Neural cell (in vitro differentiated cells): ENCODE measurements at regions not wholly inside any gene's neighbourhood (a gene's known extent, or its start where the extent isn't known, plus 50 kb on each side); places are given as distances from the start of the nearest gene placed in this dataset.

Experiments
- H2AFZ ChIP-seq: fragments of 200-600, 300-800 bp; sonication (generic), shearing (Covaris generic); 2 replicates; pipeline ENCODE4 v1.6.0; 2014; ENCODE audit warnings: low read depth, mild to moderate bottlenecking, antibody characterized with exemption, low read length, moderate library complexity
- H3F3A ChIP-seq: fragments of 200-600 bp; shearing (Covaris generic); 2 replicates; pipeline ENCODE4 v1.6.1; 2016; ENCODE audit warnings: mild to moderate bottlenecking, moderate library complexity, mixed read lengths, antibody characterized with exemption, low read length; ENCODE audit not compliant: insufficient read depth, poor library complexity, severe bottlenecking
- H3K27ac ChIP-seq: fragments of 200-600, 300-800 bp; sonication (generic), shearing (Covaris generic); 2 replicates; pipeline ENCODE4 v1.5.1; 2014; ENCODE audit warnings: mild to moderate bottlenecking, low read length, moderate library complexity
- H3K27me3 ChIP-seq: fragments of 300-800, 200-600 bp; sonication (generic), shearing (Covaris generic); 2 replicates; pipeline ENCODE4 v1.6.0; 2014; ENCODE audit warnings: mild to moderate bottlenecking, low read depth, low read length, moderate library complexity; ENCODE audit not compliant: insufficient read depth
- H3K36me3 ChIP-seq: fragments of 300-800, 200-600 bp; sonication (generic), shearing (Covaris generic); 2 replicates; pipeline ENCODE4 v1.5.1; 2014; ENCODE audit warnings: mild to moderate bottlenecking, antibody characterized with exemption, low read length, moderate library complexity; ENCODE audit not compliant: insufficient read depth
- H3K4me2 ChIP-seq: fragments of 300-800, 200-600 bp; sonication (generic), shearing (Covaris generic); 2 replicates; pipeline ENCODE4 v1.6.0; 2014; ENCODE audit warnings: mild to moderate bottlenecking, low read length
- H3K4me3 ChIP-seq: fragments of 300-800, 200-600 bp; sonication (generic), shearing (Covaris generic); 2 replicates; pipeline ENCODE4 v1.5.1; 2014; ENCODE audit warnings: mild to moderate bottlenecking, low read length, moderate library complexity
- H3K79me2 ChIP-seq: fragments of 200-600 bp; shearing (Covaris generic); replicated peaks from 2 replicates; pipeline ENCODE4 v1.6.0; 2014; ENCODE audit warnings: mild to moderate bottlenecking, low read length, moderate library complexity; ENCODE audit not compliant: insufficient read depth
- H3K9ac ChIP-seq: fragments of 300-800, 200-600 bp; sonication (generic), shearing (Covaris generic); 2 replicates; pipeline ENCODE4 v1.6.1; 2016; ENCODE audit warnings: mild to moderate bottlenecking, low read length, mixed read lengths
- H3K9me2 ChIP-seq: fragments of 200-600 bp; shearing (Covaris generic); 2 replicates; pipeline ENCODE4 v1.6.1; 2016; ENCODE audit warnings: mild to moderate bottlenecking, low read length, mixed read lengths; ENCODE audit not compliant: insufficient read depth
- H3K9me3 ChIP-seq: fragments of 200-600, 300-800 bp; sonication (generic), shearing (Covaris generic); 2 replicates; pipeline ENCODE4 v1.6.1; 2016; ENCODE audit warnings: mild to moderate bottlenecking, mixed run types, low read length, moderate library complexity, mixed read lengths
- H4K20me1 ChIP-seq: fragments of 200-600 bp; shearing (Covaris generic); 2 replicates; pipeline ENCODE4 v1.6.1; 2016; ENCODE audit warnings: mild to moderate bottlenecking, mixed run types; ENCODE audit not compliant: insufficient read depth
- EP300 ChIP-seq: fragments of 450-650 bp; conservative IDR thresholded peaks from 2 replicates; pipeline ENCODE4 v1.6.1; 2014; ENCODE audit warnings: antibody characterized with exemption, mild to moderate bottlenecking, moderate library complexity; ENCODE audit not compliant: poor library complexity, severe bottlenecking
- EZH2 ChIP-seq: fragments of 200-600, 300-800 bp; shearing (Covaris generic), sonication (generic); IDR thresholded peaks from 2 replicates; pipeline ENCODE4 v1.6.1; 2014; ENCODE audit warnings: antibody characterized with exemption, low read length, borderline replicate concordance, mild to moderate bottlenecking; ENCODE audit not compliant: insufficient read depth, poor library complexity, severe bottlenecking
- MXI1 ChIP-seq: fragments of 450-650 bp; conservative IDR thresholded peaks from 2 replicates; pipeline ENCODE4 v1.6.1; 2014; ENCODE audit warnings: antibody characterized with exemption, mild to moderate bottlenecking; ENCODE audit not compliant: poor library complexity, severe bottlenecking
- POLR2AphosphoS5 ChIP-seq: IDR thresholded peaks from 2 replicates; pipeline ENCODE4 v1.6.1; 2012
- RAD21 ChIP-seq: fragments of 450-650 bp; conservative IDR thresholded peaks from 2 replicates; pipeline ENCODE4 v1.6.1; 2014; ENCODE audit warnings: antibody characterized with exemption, mild to moderate bottlenecking, moderate library complexity
- SMC3 ChIP-seq: fragments of 450-650 bp; conservative IDR thresholded peaks from 2 replicates; pipeline ENCODE4 v1.6.1; 2014; ENCODE audit warnings: antibody characterized with exemption, mild to moderate bottlenecking, moderate library complexity; ENCODE audit not compliant: poor library complexity
- TAF1 ChIP-seq: IDR thresholded peaks from 2 replicates; pipeline ENCODE4 v1.6.1; 2012; ENCODE audit warnings: low read depth
- TF ChIP-seq, protein P1 (sequence below): IDR thresholded peaks from 2 replicates; pipeline ENCODE4 v1.6.1; 2012; ENCODE audit warnings: borderline replicate concordance
- TF ChIP-seq, protein P2 (sequence below): fragments of 450-650 bp; IDR thresholded peaks from 2 replicates; pipeline ENCODE4 v1.5.1; 2014; ENCODE audit warnings: antibody characterized with exemption, mild to moderate bottlenecking, moderate library complexity; ENCODE audit not compliant: poor library complexity, severe bottlenecking

DNA sequence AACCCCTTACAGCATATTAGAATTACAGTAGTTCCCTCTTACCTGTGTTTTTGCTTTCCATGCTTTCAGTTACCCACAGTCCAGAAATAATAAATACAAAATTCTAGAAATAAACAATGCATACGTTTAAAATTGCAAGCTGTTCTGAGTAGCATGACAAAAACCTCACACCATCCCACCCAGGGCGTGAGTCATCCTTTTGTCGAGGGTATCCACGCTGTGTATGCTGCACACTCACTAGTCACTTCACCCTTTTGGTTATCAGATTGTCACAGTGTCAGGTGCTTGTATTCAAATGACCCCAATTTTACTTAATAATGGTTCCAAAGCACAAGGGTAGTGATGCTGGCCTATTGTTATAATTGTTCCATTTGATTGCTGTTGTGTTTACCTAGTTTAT is 72.5 kb upstream of the P3H2 start:
- no peak overlapping the region for H3K4me3 ChIP-seq
- H3K27ac ChIP-seq: no peak overlapping the region
- H4K20me1 ChIP-seq: no peaks in the 10 kb centered on the region
- H3K36me3 ChIP-seq: no peaks in the 10 kb centered on the region
- H3K79me2 ChIP-seq: no peaks in the 10 kb centered on the region
- no peak overlapping the region for H3K4me2 ChIP-seq
- H3K9me3 ChIP-seq: no peaks in the 10 kb centered on the region
- H2AFZ ChIP-seq: no peak overlapping the region
- H3K9ac ChIP-seq: no peak overlapping the region
- TF ChIP-seq EZH2 (no peak), EP300 (no peak), POLR2AphosphoS5 (no peak), SMC3 (no peak), MXI1 (no peak)
- TF ChIP-seq, protein P1, sequence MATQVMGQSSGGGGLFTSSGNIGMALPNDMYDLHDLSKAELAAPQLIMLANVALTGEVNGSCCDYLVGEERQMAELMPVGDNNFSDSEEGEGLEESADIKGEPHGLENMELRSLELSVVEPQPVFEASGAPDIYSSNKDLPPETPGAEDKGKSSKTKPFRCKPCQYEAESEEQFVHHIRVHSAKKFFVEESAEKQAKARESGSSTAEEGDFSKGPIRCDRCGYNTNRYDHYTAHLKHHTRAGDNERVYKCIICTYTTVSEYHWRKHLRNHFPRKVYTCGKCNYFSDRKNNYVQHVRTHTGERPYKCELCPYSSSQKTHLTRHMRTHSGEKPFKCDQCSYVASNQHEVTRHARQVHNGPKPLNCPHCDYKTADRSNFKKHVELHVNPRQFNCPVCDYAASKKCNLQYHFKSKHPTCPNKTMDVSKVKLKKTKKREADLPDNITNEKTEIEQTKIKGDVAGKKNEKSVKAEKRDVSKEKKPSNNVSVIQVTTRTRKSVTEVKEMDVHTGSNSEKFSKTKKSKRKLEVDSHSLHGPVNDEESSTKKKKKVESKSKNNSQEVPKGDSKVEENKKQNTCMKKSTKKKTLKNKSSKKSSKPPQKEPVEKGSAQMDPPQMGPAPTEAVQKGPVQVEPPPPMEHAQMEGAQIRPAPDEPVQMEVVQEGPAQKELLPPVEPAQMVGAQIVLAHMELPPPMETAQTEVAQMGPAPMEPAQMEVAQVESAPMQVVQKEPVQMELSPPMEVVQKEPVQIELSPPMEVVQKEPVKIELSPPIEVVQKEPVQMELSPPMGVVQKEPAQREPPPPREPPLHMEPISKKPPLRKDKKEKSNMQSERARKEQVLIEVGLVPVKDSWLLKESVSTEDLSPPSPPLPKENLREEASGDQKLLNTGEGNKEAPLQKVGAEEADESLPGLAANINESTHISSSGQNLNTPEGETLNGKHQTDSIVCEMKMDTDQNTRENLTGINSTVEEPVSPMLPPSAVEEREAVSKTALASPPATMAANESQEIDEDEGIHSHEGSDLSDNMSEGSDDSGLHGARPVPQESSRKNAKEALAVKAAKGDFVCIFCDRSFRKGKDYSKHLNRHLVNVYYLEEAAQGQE: no peak
- TF ChIP-seq, protein P2, sequence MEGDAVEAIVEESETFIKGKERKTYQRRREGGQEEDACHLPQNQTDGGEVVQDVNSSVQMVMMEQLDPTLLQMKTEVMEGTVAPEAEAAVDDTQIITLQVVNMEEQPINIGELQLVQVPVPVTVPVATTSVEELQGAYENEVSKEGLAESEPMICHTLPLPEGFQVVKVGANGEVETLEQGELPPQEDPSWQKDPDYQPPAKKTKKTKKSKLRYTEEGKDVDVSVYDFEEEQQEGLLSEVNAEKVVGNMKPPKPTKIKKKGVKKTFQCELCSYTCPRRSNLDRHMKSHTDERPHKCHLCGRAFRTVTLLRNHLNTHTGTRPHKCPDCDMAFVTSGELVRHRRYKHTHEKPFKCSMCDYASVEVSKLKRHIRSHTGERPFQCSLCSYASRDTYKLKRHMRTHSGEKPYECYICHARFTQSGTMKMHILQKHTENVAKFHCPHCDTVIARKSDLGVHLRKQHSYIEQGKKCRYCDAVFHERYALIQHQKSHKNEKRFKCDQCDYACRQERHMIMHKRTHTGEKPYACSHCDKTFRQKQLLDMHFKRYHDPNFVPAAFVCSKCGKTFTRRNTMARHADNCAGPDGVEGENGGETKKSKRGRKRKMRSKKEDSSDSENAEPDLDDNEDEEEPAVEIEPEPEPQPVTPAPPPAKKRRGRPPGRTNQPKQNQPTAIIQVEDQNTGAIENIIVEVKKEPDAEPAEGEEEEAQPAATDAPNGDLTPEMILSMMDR: no peak
- H3K27me3 ChIP-seq: no peaks in the 10 kb centered on the region
- H3K9me2 ChIP-seq: no peaks in the 10 kb centered on the region
- no peaks in the 10 kb centered on the region for H3F3A ChIP-seq

DNA sequence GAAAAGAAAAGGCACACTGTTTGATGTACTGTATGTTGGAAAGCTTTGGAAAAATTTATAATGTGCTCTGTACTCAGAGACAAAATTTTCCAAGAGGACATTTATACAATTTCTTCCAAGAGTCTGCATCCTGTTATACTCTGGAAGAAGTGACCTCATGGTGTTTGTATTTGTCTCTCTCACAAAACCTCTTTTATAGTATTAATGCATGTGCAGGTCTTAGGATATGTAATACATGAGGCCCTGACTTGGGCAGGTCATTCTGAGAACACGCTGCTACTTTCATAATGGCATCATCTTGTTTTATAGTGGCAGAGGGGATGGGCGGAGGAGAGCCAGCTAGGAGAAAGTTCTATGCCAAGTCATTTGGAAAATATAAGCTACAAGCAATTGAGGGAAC is 72.0 kb upstream of the P3H2 start:
- no peaks in the 10 kb centered on the region for H3K9me3 ChIP-seq
- H2AFZ ChIP-seq: no peak overlapping the region
- H3K27me3 ChIP-seq: no peaks in the 10 kb centered on the region
- H3K9ac ChIP-seq: no peak overlapping the region
- H3K27ac ChIP-seq: no peak overlapping the region
- TF ChIP-seq EP300 (no peak), TAF1 (no peak), EZH2 (no peak), MXI1 (no peak), SMC3 (no peak), RAD21 (no peak), POLR2AphosphoS5 (no peak)
- TF ChIP-seq, protein P2: no peak
- TF ChIP-seq, protein P1: no peak
- H3K79me2 ChIP-seq: no peaks in the 10 kb centered on the region
- H3K9me2 ChIP-seq: no peaks in the 10 kb centered on the region
- no peaks in the 10 kb centered on the region for H3F3A ChIP-seq
- no peak overlapping the region for H3K4me2 ChIP-seq
- H3K4me3 ChIP-seq: no peak overlapping the region
- no peaks in the 10 kb centered on the region for H4K20me1 ChIP-seq
- H3K36me3 ChIP-seq: no peaks in the 10 kb centered on the region
